ENCODE measurements at regions not wholly inside any gene's neighbourhood (a gene's known extent, or its start where the extent isn't known, plus 50 kb on each side); places are given as distances from the start of the nearest gene placed in this dataset.

DNA sequence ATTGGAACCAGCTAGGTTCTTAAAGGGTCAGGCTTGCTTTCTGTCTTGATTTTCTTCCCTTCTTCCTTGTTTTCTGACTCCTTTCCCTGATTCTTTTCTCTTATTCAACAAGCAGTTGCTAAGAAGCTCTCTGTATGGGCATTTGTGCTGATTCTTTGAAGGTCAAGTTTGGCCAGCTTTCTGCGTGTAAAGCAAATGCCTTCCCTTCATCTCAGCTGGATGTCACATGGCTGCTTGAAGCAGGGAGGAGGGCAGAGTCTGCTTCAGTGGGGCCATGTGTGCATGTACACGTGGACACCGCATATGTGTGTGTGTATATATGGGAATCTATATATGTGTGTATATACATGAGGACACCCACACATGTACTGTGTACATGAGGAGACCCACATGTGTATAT is 139.9 kb upstream of the ATP6AP2 start:
- Histone ChIP-seq H3K27me3 (ENCODE audit: control insufficient read depth, insufficient read depth, low read length) (no peaks in the 10 kb centered on the region), H3K36me3 (ENCODE audit: control insufficient read depth, insufficient read depth, low read length) (no peaks in the 10 kb centered on the region), H3K4me3 (ENCODE audit: low read depth, low read length) (no peak overlapping the region)
- FAIRE-seq (no peak), DNase-seq (ENCODE audit: low read depth) (no peak)
- TF ChIP-seq, protein P1, sequence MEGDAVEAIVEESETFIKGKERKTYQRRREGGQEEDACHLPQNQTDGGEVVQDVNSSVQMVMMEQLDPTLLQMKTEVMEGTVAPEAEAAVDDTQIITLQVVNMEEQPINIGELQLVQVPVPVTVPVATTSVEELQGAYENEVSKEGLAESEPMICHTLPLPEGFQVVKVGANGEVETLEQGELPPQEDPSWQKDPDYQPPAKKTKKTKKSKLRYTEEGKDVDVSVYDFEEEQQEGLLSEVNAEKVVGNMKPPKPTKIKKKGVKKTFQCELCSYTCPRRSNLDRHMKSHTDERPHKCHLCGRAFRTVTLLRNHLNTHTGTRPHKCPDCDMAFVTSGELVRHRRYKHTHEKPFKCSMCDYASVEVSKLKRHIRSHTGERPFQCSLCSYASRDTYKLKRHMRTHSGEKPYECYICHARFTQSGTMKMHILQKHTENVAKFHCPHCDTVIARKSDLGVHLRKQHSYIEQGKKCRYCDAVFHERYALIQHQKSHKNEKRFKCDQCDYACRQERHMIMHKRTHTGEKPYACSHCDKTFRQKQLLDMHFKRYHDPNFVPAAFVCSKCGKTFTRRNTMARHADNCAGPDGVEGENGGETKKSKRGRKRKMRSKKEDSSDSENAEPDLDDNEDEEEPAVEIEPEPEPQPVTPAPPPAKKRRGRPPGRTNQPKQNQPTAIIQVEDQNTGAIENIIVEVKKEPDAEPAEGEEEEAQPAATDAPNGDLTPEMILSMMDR (IDR thresholded peaks at IDR 0.05; ENCODE audit: insufficient read depth, low read length, severe bottlenecking), result no peak

DNA sequence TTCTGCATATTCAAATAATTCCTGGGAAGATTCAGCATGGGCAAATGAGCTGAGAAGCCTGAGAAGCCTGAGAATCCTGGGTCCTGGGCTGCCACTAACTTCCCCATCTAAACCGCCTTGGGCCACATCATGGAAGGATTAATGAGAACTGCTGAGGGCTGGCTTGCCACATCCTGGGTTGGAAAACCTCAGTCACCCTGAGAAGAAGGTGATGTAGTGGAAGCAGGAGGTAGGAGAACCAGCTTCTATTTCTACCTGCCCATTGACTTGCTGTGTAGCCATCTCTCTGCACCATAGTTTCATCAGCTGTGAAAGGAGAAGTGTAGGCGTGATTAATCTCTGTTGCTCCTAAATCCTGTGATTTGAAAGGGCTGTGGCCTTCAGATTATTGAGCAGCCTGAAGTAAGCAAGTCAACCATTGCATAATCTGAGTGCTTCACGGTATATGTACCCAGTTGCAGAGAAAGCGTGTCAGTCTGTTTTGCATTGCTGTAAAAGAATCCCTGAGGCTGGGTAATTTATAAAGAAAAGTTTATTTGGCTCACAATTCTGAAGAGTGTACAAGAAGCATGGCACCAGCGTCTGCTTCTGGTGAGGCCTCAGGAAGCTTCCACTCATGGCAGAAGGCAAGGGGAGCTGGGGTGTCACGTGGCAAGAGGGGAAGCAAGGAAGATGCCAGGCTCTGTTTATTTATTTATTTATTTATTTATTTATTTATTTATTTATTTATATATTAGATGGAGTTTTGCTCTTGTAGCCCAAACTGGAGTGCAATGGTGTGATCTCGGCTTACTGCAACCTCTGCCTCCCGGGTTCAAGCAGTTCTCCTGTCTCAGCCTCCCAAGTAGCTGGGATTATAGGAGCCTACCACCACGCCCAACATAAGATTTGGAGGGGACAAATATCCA is 140.9 kb upstream of the ATP6AP2 start:
- no peak for DNase-seq (ENCODE audit: low read depth)
- FAIRE-seq, result no peak
- Histone ChIP-seq H3K4me3 (ENCODE audit: low read depth, low read length) (no peak overlapping the region), H3K27me3 (ENCODE audit: control insufficient read depth, insufficient read depth, low read length) (no peaks in the 10 kb centered on the region), H3K36me3 (ENCODE audit: control insufficient read depth, insufficient read depth, low read length) (no peaks in the 10 kb centered on the region)
- TF ChIP-seq, protein P1 (IDR thresholded peaks at IDR 0.05; ENCODE audit: insufficient read depth, low read length, severe bottlenecking), result no peak

DNA sequence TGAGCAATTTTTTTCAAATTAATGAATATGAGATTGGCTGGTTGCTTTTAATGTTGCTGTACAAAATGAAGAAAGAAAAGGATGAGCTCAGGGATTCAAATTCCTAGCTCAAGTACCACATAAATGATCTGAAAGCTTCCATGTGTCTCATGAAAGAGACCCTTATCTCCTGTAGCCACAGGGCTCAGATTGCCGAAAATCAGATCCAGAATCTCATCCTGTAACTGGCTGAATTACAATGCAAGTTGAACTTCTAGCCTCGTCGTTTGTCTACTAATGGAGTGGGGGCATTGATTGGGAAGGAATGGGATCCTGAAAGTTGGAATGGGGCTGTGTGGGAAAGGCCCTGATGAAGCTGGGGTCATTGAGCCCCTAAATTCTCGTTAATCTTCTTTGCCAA is 143.4 kb upstream of the ATP6AP2 start:
- Histone ChIP-seq H3K36me3 (ENCODE audit: control insufficient read depth, insufficient read depth, low read length) (no peaks in the 10 kb centered on the region), H3K4me3 (ENCODE audit: low read depth, low read length) (no peak overlapping the region), H3K27me3 (ENCODE audit: control insufficient read depth, insufficient read depth, low read length) (no peaks in the 10 kb centered on the region)
- DNase-seq (ENCODE audit: low read depth) (no peak), FAIRE-seq (no peak)
- TF ChIP-seq, protein P1 (IDR thresholded peaks at IDR 0.05; ENCODE audit: insufficient read depth, low read length, severe bottlenecking), result no peak

DNA sequence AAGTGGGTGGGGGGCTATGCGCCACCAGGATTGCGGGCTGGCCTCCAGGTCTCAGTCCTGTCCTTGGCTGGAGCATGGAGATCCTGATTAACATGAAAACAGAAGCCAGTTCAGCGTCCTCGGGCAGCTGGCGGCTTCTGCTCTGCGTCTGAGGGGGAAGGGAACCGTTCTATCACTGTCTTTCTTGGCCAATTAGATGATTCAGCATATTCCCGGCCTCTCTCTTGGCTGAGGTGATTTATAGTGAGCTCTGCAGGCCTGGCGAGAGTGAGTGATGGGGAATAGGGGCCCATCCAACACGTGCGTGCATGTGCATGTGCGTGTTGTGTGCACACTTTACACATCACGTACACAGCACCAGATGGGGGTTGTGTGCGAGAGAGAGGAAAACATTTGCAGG is 145.8 kb upstream of the ATP6AP2 start:
- H3K27me3 ChIP-seq (ENCODE audit: control insufficient read depth, insufficient read depth, low read length), result no peaks in the 10 kb centered on the region
- TF ChIP-seq, protein P1 (IDR thresholded peaks at IDR 0.05; ENCODE audit: insufficient read depth, low read length, severe bottlenecking), result no peak
- H3K4me3 ChIP-seq (ENCODE audit: low read depth, low read length), result no peak overlapping the region
- DNase-seq (ENCODE audit: low read depth) (no peak), FAIRE-seq (no peak)
- no peaks in the 10 kb centered on the region for H3K36me3 ChIP-seq (ENCODE audit: control insufficient read depth, insufficient read depth, low read length)

DNA sequence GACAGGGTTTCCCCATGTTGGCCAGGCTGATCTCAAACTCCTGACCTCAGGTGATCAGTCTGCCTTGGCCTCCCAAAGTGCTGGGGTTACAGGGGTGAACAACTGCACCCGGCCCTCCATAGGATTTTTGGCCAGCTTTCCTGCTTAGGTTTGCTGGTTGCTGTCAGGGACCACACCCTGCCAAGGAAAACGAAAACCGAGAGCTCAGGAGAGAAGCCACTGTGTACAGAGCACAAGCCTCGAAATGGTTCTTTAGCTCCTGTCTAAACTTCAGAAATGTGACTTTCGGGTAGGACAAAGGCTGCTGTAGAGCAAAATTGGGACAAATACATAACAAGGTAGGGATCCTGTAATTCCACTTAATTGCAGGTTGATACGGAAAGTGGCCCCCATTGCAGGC is 146.3 kb upstream of the ATP6AP2 start:
- Histone ChIP-seq H3K4me3 (ENCODE audit: low read depth, low read length) (no peak overlapping the region), H3K36me3 (ENCODE audit: control insufficient read depth, insufficient read depth, low read length) (no peaks in the 10 kb centered on the region), H3K27me3 (ENCODE audit: control insufficient read depth, insufficient read depth, low read length) (no peaks in the 10 kb centered on the region)
- TF ChIP-seq, protein P1 (IDR thresholded peaks at IDR 0.05; ENCODE audit: insufficient read depth, low read length, severe bottlenecking), result no peak
- no peak for FAIRE-seq
- DNase-seq (ENCODE audit: low read depth), result no peak

All from bronchial epithelial cell (primary cell).